WERI-Rb-1 (cell line): ENCODE measurements at regions not wholly inside any gene's neighbourhood (a gene's known extent, or its start where the extent isn't known, plus 50 kb on each side); places are given as distances from the start of the nearest gene placed in this dataset.

Experiments
- DNase-seq: peaks from one replicate; pipeline ENCODE4 v3.0.0-alpha.2; 2020
- H3K27ac ChIP-seq: fragments of 250-450 bp; sonication (Bioruptor Pico); 2 replicates; pipeline ENCODE4 v1.5.1; 2020; ENCODE audit warnings: mild to moderate bottlenecking, moderate library complexity
- H3K27me3 ChIP-seq: fragments of 250-450 bp; sonication (Bioruptor Pico); 2 replicates; pipeline ENCODE4 v1.5.1; 2021; ENCODE audit warnings: mild to moderate bottlenecking, low read depth, moderate library complexity; ENCODE audit not compliant: insufficient read depth, severe bottlenecking
- H3K36me3 ChIP-seq: fragments of 250-450 bp; sonication (Bioruptor Pico); 2 replicates; pipeline ENCODE4 v1.5.1; 2020; ENCODE audit warnings: mild to moderate bottlenecking, moderate library complexity
- H3K4me3 ChIP-seq: 2 replicates; pipeline ENCODE4 v1.5.1; 2011; ENCODE audit warnings: low read depth, mild to moderate bottlenecking, control low read depth, low read length
- H3K9me3 ChIP-seq: fragments of 250-450 bp; sonication (Bioruptor Pico); 2 replicates; pipeline ENCODE4 v1.5.1; 2021; ENCODE audit warnings: mild to moderate bottlenecking, moderate library complexity; ENCODE audit not compliant: severe bottlenecking
- TF ChIP-seq, protein P1 (sequence below): IDR thresholded peaks from 2 replicates; pipeline ENCODE4 v1.5.1; 2011; ENCODE audit warnings: low read depth, mild to moderate bottlenecking, control low read depth, inconsistent platforms, low read length

DNA sequence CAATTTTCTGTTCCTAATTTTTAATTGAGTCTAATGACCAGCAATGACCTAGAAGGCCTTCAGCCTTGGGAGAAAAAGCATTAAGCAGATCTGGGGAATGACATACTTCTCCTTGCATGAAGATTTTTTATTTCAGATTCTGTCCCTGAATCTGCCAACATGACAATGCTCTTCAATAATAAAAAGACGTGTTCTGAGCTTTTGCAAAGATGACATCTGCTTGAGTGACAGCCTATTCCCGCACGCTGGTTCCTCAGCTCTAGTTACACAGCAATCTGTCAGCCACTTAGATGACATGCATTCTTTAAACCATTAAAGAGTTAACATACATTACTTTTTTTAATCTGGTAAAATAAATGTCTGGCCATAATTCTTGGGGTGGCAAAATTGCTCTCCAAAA lies 129.3 kb upstream of the CDH6 start:
- H3K9me3 ChIP-seq, result no peaks in the 10 kb centered on the region
- no peak for DNase-seq
- H3K36me3 ChIP-seq, result no peaks in the 10 kb centered on the region
- no peak overlapping the region for H3K27ac ChIP-seq
- H3K27me3 ChIP-seq, result no peaks in the 10 kb centered on the region
- no peak overlapping the region for H3K4me3 ChIP-seq
- TF ChIP-seq, protein P1, sequence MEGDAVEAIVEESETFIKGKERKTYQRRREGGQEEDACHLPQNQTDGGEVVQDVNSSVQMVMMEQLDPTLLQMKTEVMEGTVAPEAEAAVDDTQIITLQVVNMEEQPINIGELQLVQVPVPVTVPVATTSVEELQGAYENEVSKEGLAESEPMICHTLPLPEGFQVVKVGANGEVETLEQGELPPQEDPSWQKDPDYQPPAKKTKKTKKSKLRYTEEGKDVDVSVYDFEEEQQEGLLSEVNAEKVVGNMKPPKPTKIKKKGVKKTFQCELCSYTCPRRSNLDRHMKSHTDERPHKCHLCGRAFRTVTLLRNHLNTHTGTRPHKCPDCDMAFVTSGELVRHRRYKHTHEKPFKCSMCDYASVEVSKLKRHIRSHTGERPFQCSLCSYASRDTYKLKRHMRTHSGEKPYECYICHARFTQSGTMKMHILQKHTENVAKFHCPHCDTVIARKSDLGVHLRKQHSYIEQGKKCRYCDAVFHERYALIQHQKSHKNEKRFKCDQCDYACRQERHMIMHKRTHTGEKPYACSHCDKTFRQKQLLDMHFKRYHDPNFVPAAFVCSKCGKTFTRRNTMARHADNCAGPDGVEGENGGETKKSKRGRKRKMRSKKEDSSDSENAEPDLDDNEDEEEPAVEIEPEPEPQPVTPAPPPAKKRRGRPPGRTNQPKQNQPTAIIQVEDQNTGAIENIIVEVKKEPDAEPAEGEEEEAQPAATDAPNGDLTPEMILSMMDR, result no peak

DNA sequence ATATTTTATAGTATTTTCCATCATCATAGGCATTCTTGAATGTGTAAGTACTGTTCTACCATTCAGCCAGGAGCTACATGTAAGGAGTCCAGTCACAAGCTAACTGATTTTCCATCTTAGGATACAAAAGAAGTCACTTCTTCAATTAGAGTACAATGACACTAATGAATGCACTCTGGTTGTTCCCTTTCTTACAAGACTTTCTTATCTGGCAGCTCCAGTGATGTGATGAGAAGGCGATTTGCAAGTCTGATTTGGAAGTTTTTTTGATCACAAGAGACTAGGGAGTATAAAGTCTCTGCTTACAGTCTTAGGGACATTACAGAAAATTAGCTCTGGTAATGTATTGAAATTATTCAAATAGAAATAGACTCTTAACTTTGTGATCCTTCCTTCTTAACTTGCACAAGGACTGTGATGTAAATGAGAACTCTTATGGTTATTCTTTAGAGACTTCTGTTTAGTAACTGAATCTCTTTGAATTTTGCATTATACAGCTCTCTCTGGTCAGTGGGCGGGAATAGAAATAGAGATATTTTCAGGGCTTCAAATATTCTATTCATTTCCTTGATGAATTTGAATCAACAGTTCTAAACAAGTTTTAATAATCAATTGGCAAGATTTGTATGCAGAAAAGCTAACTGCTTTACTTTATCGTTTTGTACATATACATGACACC lies 130.4 kb upstream of the CDH6 start:
- no peaks in the 10 kb centered on the region for H3K36me3 ChIP-seq
- DNase-seq, result no peak
- TF ChIP-seq, protein P1, result no peak
- H3K9me3 ChIP-seq, result no peaks in the 10 kb centered on the region
- no peaks in the 10 kb centered on the region for H3K27me3 ChIP-seq
- H3K27ac ChIP-seq, result no peak overlapping the region
- no peak overlapping the region for H3K4me3 ChIP-seq

DNA sequence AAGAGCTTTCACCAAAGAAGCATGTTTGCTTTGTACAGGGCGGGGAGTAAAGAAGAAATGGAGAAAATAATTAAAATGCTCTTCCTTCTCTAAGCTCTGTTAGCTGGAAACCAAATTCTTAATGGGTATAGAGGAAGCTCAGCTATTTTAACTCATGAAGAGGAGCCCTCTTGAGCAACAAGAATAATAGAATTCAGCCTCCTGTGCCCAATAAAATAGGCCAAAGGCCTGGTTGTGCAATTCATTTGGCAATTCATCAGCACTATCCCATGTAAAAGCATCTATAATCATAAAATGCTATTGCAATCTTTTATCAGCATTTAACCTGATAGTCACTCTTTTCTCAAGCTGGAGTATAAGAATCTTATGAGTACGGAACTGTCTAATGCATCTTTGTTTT lies 133.6 kb upstream of the CDH6 start:
- TF ChIP-seq, protein P1, result no peak
- no peak for DNase-seq
- no peak overlapping the region for H3K27ac ChIP-seq

DNA sequence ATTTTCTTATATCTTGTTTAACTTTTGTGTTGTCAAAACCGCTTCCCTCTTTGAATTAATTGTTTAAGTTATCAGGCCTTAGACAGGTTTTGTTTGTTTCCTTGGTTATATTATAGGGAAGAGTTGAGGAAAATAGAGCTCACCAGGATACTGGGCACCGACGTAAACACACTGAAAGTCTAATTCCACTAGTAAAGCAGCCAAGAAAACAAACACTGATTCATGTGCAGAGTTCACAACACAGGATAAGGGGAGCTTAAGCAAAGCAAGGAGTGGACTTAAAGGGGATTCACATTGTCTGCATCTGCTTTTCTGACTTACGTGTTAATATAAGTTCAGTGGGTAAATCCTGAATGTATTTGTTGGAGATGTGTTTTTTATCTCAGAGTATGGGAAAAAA lies 139.0 kb upstream of the CDH6 start:
- no peak overlapping the region for H3K27ac ChIP-seq
- no peaks in the 10 kb centered on the region for H3K9me3 ChIP-seq
- H3K4me3 ChIP-seq, result no peak overlapping the region
- no peak for DNase-seq
- TF ChIP-seq, protein P1, result no peak
- no peaks in the 10 kb centered on the region for H3K36me3 ChIP-seq
- no peaks in the 10 kb centered on the region for H3K27me3 ChIP-seq

More for the DNA sequence above, 133.6 kb upstream of the CDH6 start:
- H3K9me3 ChIP-seq, result no peaks in the 10 kb centered on the region
- no peak overlapping the region for H3K4me3 ChIP-seq
- H3K27me3 ChIP-seq, result no peaks in the 10 kb centered on the region
- no peaks in the 10 kb centered on the region for H3K36me3 ChIP-seq

DNA sequence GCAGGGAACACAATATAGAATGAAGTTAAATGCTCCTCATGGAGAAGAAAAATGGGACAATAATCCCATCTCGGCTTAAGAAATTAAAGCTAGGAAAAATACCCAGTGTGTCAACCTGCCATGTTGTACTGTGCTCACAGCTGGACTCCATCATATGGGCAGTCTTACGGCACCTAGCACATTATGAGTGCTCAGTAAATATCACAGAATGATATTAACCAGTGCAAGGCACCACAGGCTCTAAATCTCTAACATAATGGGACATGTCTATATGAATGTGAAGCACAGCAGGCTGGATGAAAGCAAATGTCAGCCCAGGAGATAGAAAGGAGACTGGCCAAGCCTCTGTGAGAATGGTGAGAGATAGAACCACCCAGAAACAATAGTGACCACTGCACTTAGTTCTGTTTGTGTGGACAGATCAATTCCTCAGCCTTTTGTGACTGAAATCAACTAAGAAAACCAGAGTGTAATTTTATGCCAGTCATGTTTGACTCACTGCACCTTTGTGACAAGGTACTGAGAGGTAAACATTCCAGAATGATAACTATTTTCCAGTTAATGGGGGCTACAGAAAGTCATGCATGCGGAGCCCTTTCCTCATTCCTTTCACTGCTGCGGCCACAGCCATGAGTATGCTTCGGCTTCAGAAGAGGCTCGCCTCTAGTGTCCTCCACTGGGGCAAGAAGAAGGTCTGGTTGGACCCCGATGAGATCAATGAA lies 140.4 kb upstream of the CDH6 start:
- no peak for DNase-seq
- Histone ChIP-seq H3K27me3 (no peaks in the 10 kb centered on the region), H3K9me3 (no peaks in the 10 kb centered on the region), H3K36me3 (no peaks in the 10 kb centered on the region), H3K27ac (no peak overlapping the region), H3K4me3 (no peak overlapping the region)
- TF ChIP-seq, protein P1, result no peak
